HG03432 (cell line): ENCODE measurements at regions not wholly inside any gene's neighbourhood (a gene's known extent, or its start where the extent isn't known, plus 50 kb on each side); places are given as distances from the start of the nearest gene placed in this dataset.
"Not testable (repeated sequence)": the region's sequence is repeated elsewhere in the genome, so short reads cannot be mapped to it uniquely, and the experiment has no call there.

Experiments
- ATAC-seq: cut with Tn5 transposase; IDR thresholded peaks from one replicate; pipeline ENCODE4 v1.9.1; 2021; ENCODE audit warnings: mild to moderate bottlenecking, moderate library complexity; ENCODE audit not compliant: unreplicated experiment

DNA sequence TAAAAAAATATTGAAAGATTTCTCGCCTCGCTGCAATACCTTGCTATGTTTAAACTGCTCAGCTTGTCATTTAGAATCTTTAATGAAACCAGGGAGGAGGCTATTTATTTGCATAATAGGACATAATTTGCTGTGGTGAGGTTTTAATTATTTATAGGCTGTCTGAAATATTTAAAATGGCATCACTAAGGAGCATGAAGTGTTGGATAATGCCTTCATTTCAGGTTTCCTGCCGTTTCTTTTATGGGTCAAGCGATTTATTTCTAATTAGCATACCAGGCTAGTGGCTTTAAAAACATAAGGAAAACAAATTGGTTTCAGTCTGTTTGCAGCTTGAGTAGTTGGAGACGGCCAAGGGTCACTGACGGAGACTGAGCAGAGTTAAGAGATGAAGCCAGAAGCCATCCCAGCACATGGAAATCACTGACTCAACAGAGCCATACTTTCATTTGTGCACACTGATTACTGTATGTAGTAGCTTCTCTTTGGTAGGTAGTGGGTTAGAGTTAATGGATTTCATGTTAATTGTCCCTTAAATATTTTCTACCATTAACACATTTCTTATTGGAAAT is 1962.4 kb upstream of the TENM3 start:
- ATAC-seq: peak; percentile 3

DNA sequence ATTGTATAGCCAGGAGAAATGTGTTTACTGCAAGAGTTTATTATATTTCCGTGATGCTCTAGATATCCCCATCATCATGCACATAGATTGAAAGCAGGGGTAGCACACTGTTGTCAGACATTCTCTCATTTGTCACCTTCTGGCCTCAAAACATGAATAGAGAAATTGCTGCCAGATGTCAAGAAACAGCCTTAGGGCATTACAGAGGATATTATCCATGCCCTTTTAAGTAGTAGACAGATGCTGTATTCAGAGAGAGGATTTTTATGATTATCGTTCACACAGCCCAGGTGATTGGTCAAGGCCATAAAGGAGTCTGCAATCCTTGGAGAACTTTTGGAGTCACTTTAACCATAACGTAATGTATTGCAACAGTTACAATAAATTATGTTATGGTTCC is 1961.5 kb upstream of the TENM3 start:
- no peak for ATAC-seq

DNA sequence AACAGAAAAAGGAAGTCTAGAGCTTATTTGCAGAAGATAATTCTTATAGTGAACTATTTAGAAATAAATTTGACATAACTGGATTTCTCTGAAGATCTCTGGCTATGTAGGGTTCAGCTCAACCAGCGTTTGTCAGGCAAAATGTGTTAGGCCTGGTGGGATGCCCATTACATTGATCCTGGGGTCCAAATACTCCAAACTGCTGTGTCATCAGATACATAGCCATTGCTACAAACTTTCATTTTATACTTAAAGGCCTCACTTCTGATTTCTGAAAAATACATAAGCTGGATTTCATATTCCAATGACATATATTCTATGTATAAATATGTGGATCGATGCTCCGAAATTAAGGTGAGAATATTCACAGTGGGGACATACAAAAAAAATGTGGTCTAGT is 1958.9 kb upstream of the TENM3 start:
- ATAC-seq: no peak

DNA sequence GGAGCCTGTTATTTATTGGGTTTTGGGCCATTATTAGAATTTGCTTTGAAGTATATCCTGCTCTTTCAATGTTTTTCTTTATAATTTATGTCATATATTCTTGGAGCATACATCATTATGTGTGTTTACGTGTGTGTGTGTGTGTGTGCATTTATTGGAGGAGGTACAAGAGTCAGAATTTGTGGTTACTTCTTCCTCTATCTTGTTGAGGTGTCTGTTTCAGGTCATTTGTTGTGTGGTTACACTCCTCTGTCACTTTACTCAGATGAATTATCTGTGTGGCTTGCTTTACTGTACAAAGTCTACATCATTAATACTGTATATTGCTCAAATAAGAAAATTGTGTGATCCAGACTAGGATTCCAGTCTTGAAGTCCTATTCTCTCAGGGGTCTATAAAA is 1957.4 kb upstream of the TENM3 start:
- ATAC-seq: peak; percentile 81

DNA sequence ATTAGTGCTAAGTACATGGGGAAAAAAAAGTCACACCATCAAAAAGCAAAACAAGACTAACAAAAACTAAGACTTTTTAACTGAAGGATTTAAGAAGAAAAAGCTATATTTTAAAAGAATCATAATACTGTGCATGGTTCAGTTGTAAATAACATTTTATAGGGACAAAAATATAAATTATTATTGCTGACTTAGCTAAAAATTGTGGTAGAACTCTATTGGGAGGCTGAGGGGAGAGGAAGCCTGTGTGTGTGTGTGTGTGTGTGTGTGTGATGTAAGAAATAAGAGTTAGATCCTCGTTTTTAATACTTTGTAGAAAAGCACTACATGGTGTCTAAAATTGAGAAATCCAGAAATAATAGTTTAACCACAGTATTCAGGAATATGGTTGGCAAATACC is 1950.9 kb upstream of the TENM3 start:
- ATAC-seq: no peak

DNA sequence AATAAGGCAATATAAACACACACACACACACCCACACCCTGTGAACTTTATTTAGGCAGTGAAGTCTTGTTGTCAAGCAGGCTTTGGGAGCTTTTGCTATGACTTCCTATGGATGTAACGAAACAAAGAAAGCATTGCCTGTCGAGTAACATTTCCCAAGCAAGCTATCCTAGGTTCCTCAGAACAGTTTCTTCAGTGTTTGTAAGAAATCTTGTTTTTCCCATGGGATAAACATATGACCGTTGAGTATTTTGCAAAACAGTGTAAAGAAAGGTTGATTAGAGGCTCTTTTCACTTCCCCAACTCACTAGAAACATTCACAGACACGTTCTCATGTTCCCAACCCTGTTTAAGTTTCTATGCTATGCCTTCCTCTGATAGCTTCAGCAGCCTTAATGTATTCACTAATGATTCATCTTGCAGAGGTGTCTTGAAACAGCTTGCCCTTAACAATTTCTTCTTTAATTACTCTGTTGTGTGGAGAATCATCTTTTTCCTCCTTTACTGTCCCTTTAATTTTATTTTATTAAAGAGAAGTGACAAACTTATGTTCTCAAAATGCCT is 1947.1 kb upstream of the TENM3 start:
- peak; percentile 65 for ATAC-seq

DNA sequence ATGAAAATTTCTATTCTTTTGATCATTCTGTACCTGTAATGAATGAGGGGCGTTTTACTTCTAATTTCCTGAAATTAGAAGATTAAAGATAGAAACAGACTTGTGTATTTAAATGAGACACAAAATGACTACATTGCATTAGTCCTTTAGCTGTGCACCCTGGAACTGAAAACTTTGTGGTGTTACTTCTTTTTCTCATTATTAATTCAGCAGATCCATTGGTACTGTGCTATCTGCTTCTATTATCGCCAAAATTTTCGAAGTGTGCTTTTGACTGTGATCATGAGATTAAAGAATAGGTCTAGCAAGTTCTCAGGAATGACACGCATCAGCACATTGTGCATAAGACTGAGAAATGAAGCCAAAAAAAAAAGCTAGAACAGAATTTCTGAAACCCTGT is 1938.9 kb upstream of the TENM3 start:
- no peak for ATAC-seq

DNA sequence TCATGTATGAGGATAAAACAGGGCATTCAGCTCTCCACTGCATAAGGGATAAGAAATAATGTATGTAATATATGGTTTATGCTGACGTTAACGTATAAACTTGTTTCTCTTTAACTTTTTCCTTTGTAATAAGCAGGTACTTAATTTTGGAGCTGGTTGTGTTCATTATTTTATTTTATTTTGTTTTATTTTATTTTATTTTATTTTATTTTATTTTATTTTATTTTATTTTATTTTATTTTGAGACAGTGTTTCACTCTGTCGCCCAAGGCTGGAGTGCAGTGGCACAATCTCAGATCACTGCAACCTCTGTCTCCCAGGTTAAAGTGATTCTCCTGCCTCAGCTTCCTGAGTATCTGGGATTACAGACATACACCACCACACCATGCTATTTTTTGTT is 1932.6 kb upstream of the TENM3 start:
- no peak for ATAC-seq

DNA sequence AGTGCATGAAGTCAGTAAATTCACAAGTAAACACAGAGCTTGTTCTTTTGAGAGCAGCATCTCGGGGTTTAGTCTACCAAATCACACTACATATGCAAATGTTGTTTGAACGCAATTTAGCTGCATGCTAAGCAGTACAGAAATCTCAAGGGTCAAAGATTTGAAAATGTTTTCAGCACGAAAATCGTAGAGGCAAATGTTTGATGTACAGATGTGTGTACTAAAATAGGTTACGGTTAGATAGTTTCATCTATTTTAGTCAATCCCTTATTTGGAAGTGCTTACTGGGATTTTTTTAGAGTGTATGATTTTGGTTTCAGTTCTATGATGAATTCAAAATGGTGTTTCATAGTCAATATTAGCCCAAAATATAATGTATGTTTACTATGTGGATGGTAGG is 1928.2 kb upstream of the TENM3 start:
- peak; percentile 75 for ATAC-seq

DNA sequence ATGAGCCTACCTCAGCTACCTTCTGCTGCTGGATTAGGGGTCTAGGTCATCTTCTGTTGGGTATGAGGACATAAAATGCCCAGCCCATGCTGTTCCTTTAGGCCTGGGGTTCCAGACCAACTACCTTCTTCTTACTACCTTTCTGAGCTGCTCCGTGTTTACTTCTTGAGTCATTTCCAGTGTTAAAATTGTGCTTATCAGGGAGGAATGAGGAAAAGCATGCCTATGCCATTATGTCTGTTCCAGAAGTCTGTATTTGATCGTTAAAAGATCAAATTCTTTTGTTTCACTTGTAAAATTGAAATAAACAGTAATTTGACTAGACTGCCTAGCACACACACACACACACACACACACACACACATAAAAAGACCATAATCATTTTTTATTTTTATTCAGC is 1912.7 kb upstream of the TENM3 start:
- no peak for ATAC-seq

DNA sequence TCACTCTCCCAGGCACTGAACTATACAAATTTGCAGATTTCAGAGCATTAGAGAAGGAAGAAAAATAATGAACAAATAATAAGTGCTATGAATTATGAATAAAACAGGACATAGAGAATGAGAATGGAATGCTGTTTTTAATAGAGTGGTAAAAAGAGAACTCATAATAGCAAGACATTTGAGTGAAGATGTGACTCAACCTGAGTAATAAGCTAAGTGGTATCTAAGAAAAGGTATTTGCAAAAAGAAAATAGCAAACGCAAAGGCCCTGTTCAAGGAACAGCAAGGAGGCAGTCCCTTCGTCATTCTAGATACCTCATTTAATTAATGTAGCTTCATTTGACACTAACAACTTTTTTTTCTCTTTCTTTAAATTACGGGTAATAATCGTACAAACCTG is 1910.0 kb upstream of the TENM3 start:
- ATAC-seq: no peak

DNA sequence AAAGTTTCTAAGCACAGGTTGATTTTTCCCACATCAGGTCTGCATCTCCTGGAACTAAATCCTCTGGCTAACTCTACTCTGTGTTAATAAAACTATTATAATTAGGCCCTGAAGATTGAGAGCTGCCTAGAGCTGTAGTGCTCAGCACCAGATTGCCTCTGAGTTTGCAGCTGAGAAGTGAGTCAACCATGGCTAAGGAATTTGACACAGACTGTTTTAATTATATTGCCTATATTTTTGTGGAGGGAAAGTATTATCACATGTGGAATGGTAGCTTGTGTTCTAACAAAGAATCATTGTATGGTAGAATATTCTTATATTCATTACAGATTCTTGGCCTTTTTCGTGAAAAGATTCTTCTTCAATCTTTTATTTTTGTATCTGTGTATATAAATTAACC is 1907.6 kb upstream of the TENM3 start:
- ATAC-seq: no peak

DNA sequence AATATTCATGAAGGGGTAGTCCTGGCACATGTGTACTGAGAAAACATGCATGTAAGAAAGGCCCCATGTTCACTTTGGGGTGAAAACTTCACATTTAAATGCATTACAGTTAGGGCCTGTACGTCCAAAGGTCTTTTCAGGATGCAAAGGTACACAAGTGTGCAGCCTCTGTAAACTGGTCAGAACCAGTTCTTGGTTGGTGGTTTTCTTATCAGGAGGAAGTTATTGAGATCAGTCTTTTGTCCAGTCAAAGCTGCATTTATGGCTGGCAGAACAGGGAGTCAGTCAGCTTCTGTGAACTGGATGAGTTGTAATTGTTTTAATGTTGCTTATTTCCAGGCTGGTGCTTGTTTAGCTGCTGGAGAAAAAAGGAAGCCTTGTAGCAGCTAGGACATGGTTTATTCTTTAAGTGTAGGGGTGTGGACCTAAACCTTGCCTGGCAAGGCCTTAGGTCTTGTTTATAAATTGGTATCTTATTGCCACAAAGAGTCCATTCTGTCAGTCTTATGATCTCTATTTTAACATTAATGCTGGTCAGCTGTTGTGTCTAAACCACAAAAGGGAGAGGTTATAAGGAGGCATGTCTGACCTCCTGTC is 1906.6 kb upstream of the TENM3 start:
- ATAC-seq: no peak

DNA sequence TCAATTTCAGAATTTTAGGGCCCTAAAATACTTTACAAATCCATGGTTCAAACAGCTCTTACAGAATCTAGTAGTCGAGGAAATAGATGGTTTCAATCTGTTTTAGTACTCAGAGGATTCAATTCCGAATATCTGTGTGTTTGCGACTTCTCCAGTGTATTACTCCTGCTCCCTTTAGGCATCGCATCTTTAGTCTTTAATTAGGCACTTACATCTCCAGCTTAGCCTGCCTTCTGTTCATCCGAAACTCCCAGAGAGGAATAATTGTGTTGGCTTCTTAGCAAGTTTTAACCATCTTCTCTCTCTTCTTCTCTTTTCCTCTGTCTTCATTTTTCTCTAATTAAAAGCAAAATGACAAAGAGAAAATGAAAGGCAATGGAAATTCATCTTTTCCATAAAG is 1901.3 kb upstream of the TENM3 start:
- no peak for ATAC-seq

DNA sequence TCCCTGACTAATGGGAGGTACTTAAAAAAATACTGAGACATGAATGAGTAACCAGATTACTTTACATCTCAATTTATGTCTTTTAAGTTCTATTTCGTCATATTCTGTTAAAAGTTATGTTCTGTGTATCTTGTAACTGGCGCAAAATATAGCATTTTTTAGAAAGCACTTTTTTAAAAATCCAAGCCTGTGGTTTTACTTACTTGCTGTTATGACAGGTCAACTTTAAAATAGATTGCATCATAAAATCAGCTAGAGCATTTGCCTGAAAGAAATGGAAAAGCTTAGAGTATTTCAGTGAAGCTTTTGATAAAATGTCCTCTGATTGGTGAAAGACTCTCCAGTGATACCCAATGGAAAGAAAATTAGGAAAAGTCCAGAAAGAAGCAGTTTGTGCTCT is 1892.3 kb upstream of the TENM3 start:
- ATAC-seq: no peak

DNA sequence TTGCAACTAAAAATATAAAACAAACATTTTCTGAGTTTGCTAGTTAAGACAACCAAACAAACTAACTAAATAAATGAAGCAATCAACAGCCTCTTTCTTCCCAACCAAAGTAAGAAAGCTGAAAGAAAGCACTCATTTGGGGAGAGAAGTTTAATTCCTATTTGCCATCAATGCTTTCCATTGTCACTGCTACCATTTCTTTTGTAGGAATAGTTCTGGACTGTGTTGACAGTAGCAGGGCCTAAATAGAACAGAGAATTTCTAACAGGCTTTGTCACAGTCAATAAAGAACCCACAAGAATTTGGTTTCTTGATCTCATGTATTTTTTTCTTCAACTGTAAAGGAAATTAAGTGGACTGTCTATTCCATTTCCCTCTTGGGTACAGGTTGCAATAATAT is 1886.4 kb upstream of the TENM3 start:
- ATAC-seq: no peak

DNA sequence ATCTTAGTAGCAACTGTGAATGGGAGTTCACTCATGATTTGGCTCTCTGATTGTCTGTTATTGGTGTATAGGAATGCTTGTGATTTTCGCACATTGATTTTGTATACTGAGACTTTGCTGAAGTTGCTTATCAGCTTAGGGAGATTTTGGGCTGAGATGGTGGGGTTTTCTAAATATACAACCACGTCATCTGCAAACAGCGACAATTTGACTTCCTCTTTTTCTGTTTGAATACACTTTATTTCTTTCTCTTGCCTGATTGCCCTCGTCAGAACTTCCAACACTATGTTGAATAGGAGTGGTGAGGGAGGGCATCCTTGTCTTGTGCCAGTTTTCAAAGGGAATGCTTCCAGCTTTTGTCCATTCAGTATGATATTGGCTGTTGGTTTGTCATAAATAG is 1883.1 kb upstream of the TENM3 start:
- not testable (repeated sequence) for ATAC-seq

DNA sequence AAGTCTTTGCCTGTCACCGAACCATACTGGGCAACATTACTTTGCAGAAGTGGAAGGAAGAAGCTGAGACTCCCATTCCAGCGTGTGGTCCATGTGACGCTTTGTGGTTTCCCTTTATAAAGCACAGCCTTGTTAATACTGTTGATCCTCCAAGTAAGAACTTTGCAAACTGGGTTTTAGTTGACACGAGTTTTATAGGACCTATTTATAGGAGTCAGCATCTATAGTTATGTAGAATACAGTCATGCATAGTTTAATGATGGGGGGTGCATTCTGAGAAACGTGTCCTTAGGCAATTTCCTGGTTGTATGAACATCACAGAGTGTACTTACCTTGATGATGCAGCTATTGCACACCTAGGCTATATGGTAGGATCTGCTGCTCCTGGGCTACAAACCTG is 1879.4 kb upstream of the TENM3 start:
- no peak for ATAC-seq

DNA sequence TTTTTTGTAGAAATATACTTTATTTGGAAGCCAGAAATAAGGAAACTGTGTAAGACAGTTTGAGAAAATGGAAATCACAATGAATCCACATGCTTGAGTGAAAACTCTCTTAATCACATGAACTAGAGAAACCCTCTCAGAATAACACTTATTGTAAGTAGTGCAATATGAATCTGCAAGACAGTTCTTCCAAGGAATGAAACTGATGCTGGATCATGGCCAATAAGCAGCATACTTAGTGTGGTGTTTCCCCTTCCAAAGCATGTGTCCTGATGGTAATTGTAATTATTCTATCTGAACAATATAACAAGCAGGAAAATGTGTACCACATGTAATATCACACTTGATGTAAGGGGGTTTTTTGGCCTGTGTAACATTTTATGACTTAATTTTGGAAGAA is 1870.5 kb upstream of the TENM3 start:
- no peak for ATAC-seq

DNA sequence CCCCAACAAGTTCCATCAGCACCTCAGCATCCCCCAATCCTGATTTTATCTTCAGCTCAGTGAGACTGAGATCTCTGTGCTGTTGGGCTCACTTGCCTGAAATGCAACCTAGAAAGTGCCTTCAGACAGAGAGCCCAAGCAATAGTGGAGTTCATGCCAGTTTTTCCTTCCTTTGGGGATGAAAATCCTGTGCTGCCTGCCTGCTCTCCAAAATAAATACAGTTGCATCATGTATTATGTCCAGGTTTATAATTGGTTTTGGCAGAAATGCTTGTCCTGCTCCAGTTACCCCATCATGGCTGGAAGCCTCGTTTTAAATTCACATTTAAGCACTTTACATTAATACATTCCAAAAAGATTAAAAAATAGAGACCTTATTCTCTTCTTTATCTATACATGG is 1865.5 kb upstream of the TENM3 start:
- no peak for ATAC-seq

DNA sequence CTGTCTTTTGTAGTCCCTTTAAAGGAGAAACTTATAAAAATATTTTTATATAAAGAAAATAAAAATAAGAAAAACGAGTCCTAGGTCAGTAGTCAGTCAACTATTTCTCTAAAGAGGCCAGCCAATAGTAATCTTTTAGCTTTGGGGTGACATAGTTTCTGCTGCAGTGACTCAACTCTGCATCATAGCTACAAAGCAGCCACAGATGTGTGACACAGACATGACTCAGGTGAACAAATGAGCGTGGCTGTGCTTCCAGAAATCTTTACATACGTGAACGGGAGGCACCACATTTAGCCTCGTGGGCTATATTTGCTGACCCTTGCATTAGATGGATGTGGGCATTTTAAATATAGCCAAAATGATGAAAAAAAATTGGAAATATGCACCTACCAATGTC is 1862.5 kb upstream of the TENM3 start:
- no peak for ATAC-seq

DNA sequence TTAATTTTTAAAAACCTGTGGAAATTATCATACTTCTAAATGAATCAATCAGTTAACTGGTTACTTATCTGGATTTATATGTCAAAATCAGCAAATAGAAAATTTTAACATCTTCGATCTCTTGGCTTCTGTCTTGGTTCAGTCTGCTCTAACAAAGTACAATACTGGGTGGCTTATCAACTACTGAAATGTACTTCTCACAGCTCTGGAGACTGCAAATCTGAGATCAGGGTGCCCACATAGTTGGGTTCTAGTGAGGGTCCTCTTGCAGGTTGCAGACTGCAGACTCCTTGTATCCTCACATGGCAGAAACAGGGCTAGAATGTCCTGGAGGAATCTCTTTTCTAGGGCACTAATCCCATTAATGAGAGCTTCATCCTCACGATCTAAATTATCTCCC is 1851.6 kb upstream of the TENM3 start:
- ATAC-seq: no peak

DNA sequence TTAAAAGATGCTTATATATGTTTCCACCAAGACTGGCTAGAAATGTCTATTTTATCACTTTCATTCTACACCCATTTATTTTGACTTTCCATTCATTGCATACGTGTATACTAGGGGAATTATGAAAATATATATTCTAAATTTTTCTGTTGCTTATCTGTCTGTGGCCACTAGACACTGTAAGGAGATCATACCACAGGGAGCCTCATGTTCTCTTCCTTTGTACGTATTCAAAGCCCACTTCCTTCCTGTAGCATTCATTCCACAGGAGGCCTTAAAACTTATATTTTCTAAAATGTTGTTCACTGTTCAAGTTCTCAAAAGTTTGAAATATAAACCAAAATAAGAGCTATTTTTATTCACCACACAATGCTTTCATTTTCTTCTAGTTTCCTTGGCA is 1848.9 kb upstream of the TENM3 start:
- no peak for ATAC-seq
